C4-2B (cell line): ENCODE measurements at regions not wholly inside any gene's neighbourhood (a gene's known extent, or its start where the extent isn't known, plus 50 kb on each side); places are given as distances from the start of the nearest gene placed in this dataset.

Experiments
- H3K27ac ChIP-seq: fragments of 450-650 bp; 2 replicates; pipeline ENCODE4 v1.5.1; 2017
- ZFX ChIP-seq: fragments of 450-650 bp; IDR thresholded peaks from 2 replicates; pipeline ENCODE4 v1.6.1; 2017
- TF ChIP-seq, protein P1 (sequence below): fragments of 450-650 bp; conservative IDR thresholded peaks from 2 replicates; pipeline ENCODE4 v1.5.1; 2017; ENCODE audit warnings: mild to moderate bottlenecking

DNA sequence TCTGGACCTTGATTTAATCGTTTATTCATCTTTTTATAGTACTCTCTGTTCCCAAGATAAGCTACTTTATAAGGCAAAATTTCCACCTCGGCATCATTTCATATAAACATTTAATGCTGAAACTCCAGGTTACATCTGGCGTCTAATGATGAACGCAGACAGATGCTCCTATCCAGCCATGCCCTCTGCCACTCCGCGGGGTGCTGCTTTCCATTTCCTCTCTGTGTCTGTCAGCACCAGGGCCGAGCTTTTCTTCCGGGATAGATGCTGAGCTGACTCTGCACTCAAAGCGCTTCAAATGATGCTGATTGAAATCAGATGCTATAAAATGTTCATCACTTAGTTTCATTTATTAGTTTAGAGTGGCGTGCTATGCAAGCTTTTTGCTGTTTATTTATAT, 80.5 kb upstream of the HELT start:
- no peak overlapping the region for H3K27ac ChIP-seq
- TF ChIP-seq ZFX: no peak
- TF ChIP-seq, protein P1, sequence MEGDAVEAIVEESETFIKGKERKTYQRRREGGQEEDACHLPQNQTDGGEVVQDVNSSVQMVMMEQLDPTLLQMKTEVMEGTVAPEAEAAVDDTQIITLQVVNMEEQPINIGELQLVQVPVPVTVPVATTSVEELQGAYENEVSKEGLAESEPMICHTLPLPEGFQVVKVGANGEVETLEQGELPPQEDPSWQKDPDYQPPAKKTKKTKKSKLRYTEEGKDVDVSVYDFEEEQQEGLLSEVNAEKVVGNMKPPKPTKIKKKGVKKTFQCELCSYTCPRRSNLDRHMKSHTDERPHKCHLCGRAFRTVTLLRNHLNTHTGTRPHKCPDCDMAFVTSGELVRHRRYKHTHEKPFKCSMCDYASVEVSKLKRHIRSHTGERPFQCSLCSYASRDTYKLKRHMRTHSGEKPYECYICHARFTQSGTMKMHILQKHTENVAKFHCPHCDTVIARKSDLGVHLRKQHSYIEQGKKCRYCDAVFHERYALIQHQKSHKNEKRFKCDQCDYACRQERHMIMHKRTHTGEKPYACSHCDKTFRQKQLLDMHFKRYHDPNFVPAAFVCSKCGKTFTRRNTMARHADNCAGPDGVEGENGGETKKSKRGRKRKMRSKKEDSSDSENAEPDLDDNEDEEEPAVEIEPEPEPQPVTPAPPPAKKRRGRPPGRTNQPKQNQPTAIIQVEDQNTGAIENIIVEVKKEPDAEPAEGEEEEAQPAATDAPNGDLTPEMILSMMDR: no peak

DNA sequence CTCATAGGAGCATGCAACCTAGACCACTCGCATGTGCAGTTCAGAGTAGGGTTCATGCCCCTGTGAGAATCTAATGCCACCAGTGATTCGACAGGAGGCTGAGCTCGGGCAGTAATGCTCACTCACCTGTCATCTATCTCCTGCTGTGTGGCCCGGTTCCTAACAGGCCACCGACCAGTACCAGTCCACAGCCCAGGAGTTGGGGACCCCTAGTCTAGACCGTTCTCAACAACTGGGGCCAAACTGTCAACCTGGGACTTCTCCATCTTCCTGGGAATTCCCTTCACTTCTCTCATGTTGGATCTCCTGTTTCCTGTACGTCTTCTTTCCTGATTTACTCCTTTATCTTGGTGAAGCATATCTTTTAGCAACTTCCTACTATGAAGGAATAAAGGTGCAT, 79.4 kb upstream of the HELT start:
- no peak overlapping the region for H3K27ac ChIP-seq
- TF ChIP-seq ZFX: no peak
- TF ChIP-seq, protein P1: no peak

DNA sequence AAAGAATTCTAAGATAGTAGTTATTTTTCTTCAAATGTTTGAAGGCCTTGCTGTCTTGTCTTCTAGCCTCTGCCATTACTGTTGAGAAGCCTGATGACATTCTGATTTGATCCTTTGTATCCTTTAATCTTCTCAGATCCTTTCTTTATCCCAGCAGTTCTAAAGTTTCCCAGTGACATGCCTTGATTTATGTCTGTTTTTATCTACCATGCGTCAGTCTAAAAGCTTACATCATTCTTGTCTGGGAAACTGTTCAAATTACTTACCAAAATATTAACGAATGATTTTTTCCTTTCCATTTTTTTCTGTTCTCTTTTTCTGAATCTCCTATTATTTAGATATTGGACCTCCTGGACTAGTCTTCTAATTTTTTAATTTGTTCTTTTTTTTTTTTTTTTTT, 78.3 kb upstream of the HELT start:
- H3K27ac ChIP-seq: no peak overlapping the region
- TF ChIP-seq, protein P1: no peak
- TF ChIP-seq ZFX: no peak

DNA sequence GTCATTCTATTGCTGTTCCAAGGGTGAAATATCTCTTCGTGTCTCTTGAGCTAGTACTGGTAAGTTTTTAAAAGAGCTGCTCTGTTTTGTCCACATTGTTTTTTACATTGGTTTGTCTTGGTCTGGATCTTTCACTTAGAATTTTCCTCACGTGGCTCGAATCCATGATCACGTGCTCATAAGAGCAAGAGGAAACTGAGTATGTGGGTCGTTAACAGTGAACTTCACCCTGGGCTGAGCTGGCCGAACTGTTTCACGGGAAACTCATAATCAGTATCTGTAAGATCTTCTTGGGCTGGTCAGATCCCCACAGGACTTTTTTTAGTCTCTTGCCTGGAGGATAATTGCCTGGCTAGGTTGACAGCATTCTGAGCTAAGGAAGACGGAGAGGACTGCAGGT, 77.8 kb upstream of the HELT start:
- TF ChIP-seq ZFX: no peak
- TF ChIP-seq, protein P1: no peak
- H3K27ac ChIP-seq: no peak overlapping the region

DNA sequence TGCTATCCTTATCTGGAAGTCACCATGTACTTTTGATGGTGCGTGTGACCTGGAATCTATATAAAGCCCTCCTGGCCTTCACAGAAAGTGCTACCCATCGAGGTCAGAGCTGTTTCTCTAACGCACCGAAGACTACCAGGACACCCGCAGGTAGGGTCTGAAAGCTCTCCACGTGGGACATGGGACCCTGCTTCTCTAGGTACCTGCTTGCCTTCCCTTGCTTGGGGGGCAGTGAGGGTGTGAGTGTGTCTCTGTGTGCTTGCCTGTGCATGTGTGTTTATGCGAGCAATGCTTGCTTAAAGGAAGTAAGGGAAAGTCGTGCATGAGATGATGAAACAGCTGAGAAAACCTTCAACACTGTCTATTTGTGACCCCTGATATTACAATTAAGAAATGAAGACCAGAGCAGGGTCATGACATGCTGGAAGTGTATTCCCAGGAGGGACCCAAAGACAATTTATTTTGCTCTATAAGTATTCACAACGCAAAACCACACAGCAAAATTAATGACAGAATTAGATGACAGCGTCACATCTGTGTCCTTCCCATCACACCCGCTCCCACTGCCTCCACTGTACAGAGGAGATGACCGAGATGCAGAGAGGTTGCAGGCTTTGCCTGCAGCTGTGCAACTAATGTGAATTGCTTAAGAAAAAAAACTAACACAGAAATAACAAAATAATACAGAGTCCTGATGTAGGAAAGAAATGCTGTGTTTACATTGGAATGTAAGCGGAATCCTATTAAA, 76.4 kb upstream of the HELT start:
- TF ChIP-seq ZFX: no peak
- TF ChIP-seq, protein P1: no peak
- H3K27ac ChIP-seq: no peak overlapping the region

DNA sequence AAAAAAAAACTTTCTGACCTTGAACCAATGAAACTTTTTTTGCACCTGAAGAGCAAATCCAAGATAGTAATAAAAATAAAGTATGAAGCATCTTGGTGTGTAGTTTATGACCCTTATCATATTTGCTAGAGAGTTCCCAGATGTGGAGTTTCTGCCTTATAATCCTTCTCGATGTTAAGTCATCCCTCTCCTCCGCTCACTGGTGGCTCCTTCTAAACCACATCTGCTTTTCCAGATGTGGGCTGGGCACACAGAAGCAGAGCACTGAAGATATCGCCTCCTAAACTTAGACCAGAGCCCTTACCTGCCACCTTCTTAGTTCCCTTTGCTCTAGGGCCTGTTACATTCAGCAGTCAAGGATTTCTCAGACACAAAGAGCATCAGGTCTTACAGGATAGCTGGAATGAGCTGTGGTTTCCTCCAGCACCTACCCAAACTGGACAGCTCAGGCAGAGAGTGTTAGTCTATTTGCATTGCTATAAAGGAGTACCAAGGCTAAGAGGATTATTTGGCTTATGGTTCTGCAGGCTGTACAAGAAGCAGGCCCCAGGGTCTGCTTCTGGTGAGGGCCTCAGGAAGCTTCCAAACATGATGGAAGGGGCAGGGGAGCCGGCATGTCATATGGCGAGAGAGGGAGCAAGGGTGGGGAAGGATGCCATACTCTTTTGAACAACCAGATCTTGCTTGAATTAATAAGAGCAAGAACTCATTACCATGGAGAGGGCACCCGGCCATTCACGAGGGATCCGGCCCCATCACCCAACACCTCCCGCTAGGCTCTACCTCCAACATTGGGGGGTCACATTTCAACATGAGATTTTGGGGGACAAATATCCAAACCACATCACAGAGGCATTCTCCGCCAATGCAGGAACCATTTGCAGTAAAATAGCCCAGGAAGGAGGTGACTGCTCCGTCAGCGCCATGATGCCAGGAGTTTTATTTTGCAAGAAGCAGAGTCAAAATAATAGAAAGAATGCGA, 75.6 kb upstream of the HELT start:
- H3K27ac ChIP-seq: no peak overlapping the region
- TF ChIP-seq, protein P1: no peak
- no peak for TF ChIP-seq ZFX

DNA sequence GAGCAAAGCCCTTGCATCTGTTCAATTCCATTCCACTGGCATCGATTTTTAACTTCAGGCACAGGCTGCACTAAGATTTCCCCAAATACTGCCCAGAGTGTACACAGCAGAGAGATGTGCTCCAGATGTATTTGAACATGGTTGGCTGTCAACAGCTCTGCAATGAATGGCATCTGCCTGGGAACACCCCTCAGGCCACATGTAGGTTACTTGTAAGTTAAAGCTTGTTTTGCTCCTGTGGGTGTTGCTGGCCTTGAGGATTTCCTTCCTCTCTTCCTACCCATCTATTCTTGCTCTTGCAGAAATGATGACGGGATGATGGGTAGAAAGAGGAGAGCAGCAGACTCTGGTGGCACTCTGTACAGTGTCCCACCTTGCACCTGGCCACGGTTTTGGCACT, 69.3 kb upstream of the HELT start:
- H3K27ac ChIP-seq: no peak overlapping the region
- TF ChIP-seq, protein P1: no peak
- TF ChIP-seq ZFX: no peak
